ENCODE measurements at regions not wholly inside any gene's neighbourhood (a gene's known extent, or its start where the extent isn't known, plus 50 kb on each side); places are given as distances from the start of the nearest gene placed in this dataset.
"Not testable (repeated sequence)": the region's sequence is repeated elsewhere in the genome, so short reads cannot be mapped to it uniquely, and the experiment has no call there.

- in situ Hi-C loops (cut with HindIII; ENCODE audit: low sequenced_read_pairs), result no loop called here
Measured at GRCh38 chr3:34053626-34054025, 255.2 kb downstream of the PDCD6IP start.

DNA sequence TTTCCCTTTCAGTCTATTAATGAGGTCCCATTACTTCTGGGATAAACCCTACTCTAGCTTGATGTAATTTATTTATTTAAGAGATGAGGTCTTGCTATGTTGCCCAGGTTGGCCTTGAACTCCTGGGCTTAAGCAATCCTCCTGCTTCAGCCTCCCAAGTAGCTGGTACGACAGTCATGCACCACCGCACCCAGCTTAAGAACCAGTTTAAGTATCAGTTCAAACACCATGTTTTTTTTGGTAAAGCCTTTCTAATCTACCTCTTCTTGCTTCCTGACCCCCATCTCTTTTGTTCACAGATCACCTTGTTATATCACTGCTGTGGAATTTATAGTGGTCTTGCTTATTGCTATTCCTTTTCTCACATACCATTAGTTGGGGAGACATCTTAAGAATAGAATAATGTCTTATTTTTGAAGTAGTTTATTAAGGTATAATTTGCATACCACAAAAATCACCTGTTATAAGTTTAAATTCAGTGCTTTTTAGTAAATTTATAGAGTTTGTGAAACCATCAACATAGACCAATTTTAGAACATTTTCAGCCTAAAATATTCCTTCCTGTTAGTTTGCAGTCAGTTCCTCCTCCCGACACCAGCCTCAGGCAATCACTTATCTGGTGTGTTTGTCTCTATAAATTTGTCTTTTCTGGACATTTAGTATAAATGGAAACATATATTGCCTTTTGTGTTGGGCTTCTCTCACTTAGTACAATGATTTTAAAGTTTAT is 257.9 kb downstream of the PDCD6IP start:
- in situ Hi-C loops (cut with HindIII; ENCODE audit: low sequenced_read_pairs), result no loop called here

DNA sequence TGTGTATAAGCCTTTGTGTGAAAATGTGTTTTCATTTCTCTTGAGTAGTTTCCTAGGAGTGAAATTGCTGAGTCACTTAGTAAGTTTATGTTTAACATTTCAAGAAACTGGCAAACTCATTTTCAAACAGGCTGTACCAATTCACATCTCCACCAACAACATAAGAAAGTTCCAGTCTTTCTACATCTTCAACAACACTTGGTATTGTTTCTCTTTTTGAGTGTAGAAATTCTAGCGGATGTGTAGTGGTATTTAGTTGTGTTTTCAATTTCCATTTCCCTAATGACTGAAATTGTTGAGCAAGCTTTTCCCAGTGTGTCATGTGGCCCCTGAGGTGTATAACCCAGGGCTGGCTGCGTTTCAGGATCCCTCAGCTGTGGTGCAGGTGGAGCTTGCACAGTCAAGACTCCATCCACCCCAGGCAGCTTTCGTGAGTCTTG is 258.5 kb downstream of the PDCD6IP start:
- in situ Hi-C loops (cut with HindIII; ENCODE audit: low sequenced_read_pairs), result no loop called here

- in situ Hi-C loops (cut with HindIII; ENCODE audit: low sequenced_read_pairs), result not testable (repeated sequence)
Measured at GRCh38 chr3:34060995-34061394, 262.6 kb downstream of the PDCD6IP start.

- in situ Hi-C loops (cut with HindIII; ENCODE audit: low sequenced_read_pairs), result loop anchor here (5.0 kb wide), 1 partner anchor 61 kb away; no protein-coding TSS in a partner anchor
Measured at GRCh38 chr3:34065901-34066300, 267.5 kb downstream of the PDCD6IP start.

DNA sequence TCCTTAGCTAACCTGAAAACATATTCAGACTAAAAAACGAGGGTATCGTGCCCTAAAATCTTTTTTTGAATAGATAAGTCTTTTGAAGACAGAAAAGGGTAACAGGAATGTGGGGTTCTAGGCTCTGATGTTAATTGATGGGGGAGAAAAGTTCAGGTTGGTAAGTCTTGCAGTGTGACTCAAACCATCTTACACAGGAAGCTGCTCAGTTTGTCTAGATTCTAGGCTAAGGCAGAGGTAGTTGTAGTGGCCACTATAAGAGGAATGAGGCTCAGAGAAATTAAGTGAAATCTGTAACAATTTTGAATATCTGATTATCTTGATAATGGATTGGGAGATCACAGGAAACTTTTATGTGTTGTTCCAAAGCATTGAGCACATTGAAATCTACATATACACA is 267.9 kb downstream of the PDCD6IP start:
- in situ Hi-C loops (cut with HindIII; ENCODE audit: low sequenced_read_pairs), result loop anchor here (5.0 kb wide), 1 partner anchor 61 kb away; no protein-coding TSS in a partner anchor

GRCh38 chr3:34066999-34067398 is 268.6 kb downstream of the PDCD6IP start:
- in situ Hi-C loops (cut with HindIII; ENCODE audit: low sequenced_read_pairs), result loop anchor here (5.0 kb wide), 1 partner anchor 60 kb away; no protein-coding TSS in a partner anchor

GRCh38 chr3:34067536-34068051 is 269.2 kb downstream of the PDCD6IP start:
- in situ Hi-C loops (cut with HindIII; ENCODE audit: low sequenced_read_pairs), result loop anchor here (5.0 kb wide), 1 partner anchor 60 kb away; no protein-coding TSS in a partner anchor

GRCh38 chr3:34068505-34068904 is 270.1 kb downstream of the PDCD6IP start:
- in situ Hi-C loops (cut with HindIII; ENCODE audit: low sequenced_read_pairs), result loop anchor here (5.0 kb wide), 1 partner anchor 59 kb away; no protein-coding TSS in a partner anchor

- in situ Hi-C loops (cut with HindIII; ENCODE audit: low sequenced_read_pairs), result no loop called here
Measured at GRCh38 chr3:34070831-34071585, 272.6 kb downstream of the PDCD6IP start.

DNA sequence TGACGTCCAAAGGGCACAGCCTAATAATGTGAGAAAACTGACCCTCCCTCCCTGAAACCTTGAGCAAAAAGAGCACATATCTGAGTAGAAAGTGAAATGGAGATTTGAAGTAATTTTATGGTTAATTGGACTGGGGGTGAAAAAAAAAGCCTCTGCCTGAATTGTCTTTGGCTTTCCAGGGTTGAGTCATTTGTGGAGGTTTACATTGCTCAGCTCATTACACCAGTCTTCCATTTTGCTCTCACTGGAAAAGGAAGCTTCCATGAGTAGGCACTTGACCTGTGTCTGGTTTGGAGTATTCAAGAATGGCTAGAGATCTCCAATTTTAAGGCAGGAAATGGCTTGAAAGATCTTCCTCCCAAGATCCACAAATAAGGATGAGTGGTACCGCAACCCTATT is 273.9 kb downstream of the PDCD6IP start:
- in situ Hi-C loops (cut with HindIII; ENCODE audit: low sequenced_read_pairs), result no loop called here

GRCh38 chr3:34073111-34073510 is 274.7 kb downstream of the PDCD6IP start:
- in situ Hi-C loops (cut with HindIII; ENCODE audit: low sequenced_read_pairs), result no loop called here

DNA sequence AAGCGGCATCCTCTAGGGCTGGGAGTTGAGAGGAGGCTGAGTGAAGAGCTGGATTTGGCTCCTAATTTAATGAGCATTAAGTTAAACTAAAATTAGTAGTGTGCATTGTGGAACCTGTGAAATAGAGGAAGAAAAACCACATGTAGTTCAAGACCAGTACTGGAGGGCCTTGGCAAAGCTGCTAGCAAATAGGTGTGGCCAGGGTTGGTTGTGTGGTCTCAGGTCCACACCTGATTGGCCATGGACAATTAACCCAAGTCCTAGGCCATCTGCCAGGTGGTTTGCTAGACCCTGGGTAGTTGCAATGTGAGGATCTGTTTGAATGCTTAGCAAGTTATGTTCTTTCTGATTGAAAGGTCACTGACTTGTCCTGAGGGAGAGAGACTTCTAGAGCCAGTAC is 275.5 kb downstream of the PDCD6IP start:
- in situ Hi-C loops (cut with HindIII; ENCODE audit: low sequenced_read_pairs), result no loop called here

DNA sequence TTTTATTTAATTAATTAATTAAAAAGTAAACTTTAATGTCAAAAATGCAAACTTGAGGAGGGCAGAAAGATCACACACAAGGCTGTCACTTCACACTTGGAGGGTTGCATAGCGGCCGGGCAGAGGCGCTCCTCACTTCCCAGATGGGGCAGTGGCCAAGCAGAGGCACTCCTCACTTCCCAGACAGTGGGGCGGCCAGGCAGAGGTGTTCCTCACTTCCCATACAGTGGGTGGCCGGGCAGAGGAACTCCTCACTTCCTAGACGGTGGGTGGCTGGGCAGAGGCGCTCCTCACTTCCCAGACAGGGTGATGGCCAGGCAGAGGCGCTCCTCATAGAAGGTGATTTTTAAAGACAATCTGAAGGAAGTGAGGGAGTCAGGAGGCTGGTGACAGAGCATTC is 277.5 kb downstream of the PDCD6IP start:
- in situ Hi-C loops (cut with HindIII; ENCODE audit: low sequenced_read_pairs), result no loop called here

GRCh38 chr3:34077417-34078195 is 279.2 kb downstream of the PDCD6IP start:
- in situ Hi-C loops (cut with HindIII; ENCODE audit: low sequenced_read_pairs), result no loop called here

- in situ Hi-C loops (cut with HindIII; ENCODE audit: low sequenced_read_pairs), result no loop called here
Measured at GRCh38 chr3:34078418-34078817, 280.0 kb downstream of the PDCD6IP start.

DNA sequence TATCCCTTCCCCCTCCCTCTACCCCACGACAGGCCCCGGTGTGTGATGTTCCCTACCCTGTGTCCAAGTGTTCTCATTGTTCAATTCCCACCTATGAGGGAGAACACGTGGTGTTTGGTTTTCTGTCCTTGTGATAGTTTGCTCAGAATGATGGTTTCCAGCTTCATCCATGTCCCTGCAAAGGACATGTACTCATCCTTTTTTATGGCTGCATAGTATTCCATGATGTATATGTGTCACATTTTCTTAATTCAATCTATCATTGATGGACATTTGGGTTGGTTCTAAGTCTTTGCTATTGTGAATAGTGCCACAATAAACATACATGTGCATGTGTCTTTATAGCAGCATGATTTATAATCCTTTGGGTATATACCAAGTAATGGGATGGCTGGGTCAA is 281.4 kb downstream of the PDCD6IP start:
- in situ Hi-C loops (cut with HindIII; ENCODE audit: low sequenced_read_pairs), result not testable (repeated sequence)

DNA sequence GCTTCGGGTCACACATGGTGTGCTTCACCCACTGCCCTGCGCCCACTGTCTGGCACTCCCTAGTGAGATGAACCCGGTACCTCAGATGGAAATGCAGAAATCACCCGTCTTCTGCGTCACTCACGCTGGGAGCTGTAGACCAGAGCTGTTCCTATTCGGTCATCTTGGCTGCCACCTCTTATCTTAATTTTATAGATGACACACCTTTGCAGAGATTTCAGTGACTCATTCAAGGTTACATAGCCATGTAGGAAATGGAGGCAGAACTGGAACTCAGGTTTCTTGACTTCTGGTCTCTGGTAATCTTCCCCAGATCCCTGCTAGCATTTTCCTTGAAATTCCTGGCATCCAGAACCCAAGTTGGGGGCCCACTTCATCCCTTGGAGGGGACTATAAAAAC is 291.9 kb downstream of the PDCD6IP start:
- in situ Hi-C loops (cut with HindIII; ENCODE audit: low sequenced_read_pairs), result not testable (repeated sequence)

DNA sequence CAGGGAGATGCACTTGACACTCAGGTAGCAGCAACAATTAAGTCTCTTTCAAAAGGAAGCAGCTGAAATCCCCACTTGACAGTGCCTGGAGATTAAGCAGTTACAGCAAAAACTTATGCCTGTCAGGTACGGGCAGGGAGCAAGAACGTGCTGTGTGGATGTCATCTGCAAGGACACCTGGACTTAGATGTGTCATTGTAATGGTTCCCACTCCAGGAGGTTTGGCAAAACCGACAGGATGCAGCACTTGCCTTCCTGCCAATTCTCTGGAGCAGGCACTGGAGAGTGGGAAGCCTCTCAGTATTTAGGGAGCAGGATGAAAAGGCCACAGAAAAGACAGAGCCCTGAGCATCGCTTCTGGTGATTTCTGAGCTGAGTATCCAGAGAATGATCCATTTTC is 292.4 kb downstream of the PDCD6IP start:
- in situ Hi-C loops (cut with HindIII; ENCODE audit: low sequenced_read_pairs), result no loop called here

DNA sequence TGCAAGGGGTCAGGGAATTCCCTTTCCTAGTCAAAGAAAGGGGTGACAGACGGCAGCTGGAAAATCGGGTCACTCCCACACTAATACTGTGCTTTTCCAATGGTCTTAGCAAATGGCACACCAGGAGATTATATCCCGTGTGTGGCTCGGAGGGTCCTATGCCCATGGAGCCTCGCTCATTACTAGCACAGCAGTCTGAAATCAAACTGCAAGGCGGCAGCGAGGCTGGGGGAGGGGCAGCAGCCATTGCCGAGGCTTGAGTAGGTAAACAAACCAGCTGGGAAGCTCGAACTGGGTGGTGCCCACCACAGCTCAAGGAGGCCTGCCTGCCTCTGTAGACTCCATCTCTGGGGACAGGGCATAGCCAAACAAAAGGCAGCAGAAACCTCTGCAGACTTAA is 295.9 kb downstream of the PDCD6IP start:
- in situ Hi-C loops (cut with HindIII; ENCODE audit: low sequenced_read_pairs), result not testable (repeated sequence)

DNA sequence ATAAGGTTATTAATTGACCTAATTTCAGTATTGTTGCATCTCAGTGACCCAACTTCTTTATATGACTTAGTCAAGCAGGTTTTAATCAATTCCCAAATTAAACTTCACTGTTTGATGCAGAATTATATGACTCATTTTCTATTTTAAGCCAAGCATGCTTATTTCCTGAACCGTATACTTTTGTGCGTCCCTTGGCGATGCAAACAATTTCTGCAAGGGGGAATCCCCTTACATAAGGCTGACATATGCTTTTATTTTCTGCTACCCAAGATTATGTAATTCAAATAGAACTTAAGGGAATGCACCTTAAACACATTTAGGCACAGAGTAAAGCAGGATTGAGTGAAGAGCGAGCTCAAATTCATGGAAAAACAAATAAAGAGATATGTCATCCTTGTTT is 303.9 kb downstream of the PDCD6IP start:
- in situ Hi-C loops (cut with HindIII; ENCODE audit: low sequenced_read_pairs), result no loop called here

Measured in endothelial cell of hepatic sinusoid (primary cell).